HK-2 (cell line): ENCODE measurements at regions not wholly inside any gene's neighbourhood (a gene's known extent, or its start where the extent isn't known, plus 50 kb on each side); places are given as distances from the start of the nearest gene placed in this dataset.
"Not testable (repeated sequence)": the region's sequence is repeated elsewhere in the genome, so short reads cannot be mapped to it uniquely, and the experiment has no call there.

Experiments
- DNase-seq: peaks from one replicate; pipeline ENCODE4 v3.0.0-alpha.2; 2018; ENCODE audit not compliant: unreplicated experiment

- DNase-seq = no peak
Observed at GRCh38 chr14:89743828-89744227, 210.7 kb downstream of the EFCAB11 start.

DNA sequence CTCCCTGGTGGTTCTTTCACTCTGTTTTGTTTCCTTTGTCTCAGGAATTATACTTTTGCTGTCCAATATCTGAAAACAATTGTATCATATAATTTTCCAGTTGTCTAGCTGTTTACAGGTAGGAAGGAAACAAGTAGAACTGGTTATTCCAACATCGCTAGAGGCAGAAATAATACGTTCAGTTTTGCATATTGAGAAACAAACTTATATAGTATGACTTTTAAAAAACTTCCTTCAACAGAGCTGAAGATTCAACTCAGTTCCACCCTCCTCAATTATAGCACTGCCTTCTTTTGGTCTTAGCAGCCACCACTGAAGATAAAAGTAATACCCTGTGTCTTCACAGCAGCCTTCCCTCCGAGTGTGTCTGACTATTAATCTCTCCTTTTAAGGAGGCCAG, 214.3 kb downstream of the EFCAB11 start:
- no peak for DNase-seq

DNA sequence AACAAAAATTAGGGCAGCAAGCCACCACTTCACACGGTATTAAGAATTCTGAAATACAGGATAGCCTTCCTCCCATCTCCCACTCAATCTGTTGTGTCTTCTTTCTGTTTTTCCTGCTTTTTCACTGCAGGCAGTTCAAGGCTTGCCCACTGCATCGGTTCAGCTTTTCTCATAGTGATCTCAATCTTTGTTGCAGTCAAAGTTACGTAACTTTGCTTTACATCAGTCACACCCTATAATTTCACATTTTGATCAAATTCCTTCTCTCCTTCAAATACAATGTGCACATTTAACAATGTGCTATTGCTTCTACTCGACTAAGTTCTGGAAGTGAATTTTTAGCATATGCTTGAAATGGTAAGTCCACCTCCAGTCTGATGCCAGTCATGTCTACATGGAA, 217.6 kb downstream of the EFCAB11 start:
- no peak for DNase-seq

GRCh38 chr14:89731396-89731933, 223.1 kb downstream of the EFCAB11 start:
- DNase-seq = no peak

DNA sequence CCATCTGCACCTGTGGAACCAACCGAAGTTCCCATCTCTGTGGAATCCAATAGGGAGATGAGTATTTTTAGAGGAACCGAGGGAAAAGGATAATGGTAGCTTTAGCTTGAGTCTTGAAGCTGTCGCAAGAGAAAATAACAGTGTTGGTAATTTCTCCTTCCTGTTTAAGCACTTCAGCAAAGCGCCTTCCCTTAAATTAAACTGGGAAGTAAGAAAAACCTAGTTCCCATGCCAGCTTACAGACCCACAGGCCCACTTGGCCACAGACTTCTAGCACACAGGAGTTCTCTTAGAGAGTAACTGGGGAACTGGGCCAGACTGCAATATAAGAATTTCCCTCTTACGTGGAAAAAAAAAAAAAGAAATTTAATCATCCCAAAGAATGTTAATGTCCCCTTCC, 223.8 kb downstream of the EFCAB11 start:
- no peak for DNase-seq

- no peak for DNase-seq
Observed at GRCh38 chr14:89728964-89729363, 225.6 kb downstream of the EFCAB11 start.

DNA sequence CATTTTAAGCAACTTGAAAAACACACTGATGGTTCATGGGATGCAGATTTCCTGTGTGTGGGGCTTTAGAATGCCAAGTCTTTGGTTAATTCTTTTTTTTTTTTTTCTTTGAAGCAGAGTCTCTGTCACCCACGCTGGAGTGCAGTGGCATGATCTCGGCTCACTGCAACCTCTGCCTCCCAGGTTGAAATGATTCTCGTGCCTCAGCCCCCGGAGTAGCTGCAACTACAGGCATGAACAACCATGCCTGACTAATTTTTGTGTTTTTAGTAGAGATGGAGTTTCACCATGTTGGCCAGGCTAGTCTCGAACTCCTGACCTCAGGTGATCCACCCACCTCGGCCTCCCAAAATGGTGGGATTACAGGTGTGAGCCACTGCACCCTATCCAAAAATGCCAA, 228.3 kb downstream of the EFCAB11 start:
- not testable (repeated sequence) for DNase-seq

- DNase-seq = no peak
Observed at GRCh38 chr14:89724628-89724960, 229.9 kb downstream of the EFCAB11 start.

DNA sequence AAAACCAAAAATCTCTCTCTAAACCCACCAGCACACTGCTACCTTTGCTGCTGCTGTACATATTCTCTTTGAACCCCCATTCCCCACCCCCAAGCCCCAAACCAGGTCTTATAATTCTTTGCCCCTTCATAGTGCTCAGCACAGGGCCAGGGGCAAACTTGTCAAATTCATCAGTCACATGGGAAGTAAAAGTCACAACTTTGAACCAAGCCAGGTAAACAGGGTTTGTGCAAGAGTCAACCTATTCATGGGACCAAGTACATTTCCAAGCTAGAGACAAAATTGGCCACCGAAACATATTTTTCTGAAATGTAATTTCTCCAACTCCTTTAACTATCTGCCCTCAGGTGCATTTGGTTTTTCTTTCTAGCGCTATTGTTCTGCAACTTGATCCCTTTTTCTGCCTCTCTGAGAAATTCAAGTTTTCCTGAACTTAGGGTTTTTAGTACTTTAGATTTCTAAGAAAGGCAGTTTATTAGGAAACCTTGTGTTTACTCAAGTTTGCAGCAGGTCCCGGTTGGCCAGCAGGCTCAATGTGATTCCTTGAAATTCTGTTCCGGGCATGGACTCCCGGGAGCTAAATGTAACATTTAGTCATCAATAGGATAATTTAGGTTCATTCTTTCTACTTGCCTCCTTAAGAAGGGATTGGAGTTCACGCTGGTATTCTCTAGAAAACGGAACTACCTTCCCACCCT, 230.5 kb downstream of the EFCAB11 start:
- DNase-seq = no peak

- DNase-seq = no peak
Observed at GRCh38 chr14:89721956-89722355, 232.6 kb downstream of the EFCAB11 start.

- no peak for DNase-seq
Observed at GRCh38 chr14:89720741-89721729, 233.5 kb downstream of the EFCAB11 start.

DNA sequence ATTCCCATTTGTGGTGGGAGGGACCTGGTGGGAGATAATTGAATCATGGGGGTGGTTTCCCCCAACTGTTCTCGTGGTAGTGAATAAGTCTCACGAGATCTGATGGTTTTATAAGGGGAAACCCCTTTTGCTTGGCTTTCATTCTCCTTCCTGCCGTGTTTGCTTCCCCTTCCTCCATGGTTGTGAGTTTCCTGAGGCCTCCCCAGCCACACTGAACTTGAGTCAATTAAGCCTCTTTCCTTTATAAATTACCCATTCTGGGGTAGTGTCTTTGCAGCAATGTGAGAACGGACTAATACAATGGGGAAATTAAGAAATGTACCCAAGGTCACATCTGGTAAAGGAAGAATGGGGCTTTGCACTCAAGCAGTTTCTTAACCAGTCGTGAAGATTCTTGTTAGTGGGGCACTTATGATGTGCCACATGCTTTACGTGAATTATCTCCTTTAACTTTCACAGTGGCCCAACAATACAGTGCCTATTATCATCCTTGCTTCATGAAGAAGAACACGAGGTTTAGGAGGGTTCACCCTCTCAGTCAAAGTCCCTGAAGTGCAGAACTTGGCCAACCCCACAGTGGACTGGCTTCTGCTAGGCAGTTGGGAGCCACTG, 234.3 kb downstream of the EFCAB11 start:
- DNase-seq = no peak

DNA sequence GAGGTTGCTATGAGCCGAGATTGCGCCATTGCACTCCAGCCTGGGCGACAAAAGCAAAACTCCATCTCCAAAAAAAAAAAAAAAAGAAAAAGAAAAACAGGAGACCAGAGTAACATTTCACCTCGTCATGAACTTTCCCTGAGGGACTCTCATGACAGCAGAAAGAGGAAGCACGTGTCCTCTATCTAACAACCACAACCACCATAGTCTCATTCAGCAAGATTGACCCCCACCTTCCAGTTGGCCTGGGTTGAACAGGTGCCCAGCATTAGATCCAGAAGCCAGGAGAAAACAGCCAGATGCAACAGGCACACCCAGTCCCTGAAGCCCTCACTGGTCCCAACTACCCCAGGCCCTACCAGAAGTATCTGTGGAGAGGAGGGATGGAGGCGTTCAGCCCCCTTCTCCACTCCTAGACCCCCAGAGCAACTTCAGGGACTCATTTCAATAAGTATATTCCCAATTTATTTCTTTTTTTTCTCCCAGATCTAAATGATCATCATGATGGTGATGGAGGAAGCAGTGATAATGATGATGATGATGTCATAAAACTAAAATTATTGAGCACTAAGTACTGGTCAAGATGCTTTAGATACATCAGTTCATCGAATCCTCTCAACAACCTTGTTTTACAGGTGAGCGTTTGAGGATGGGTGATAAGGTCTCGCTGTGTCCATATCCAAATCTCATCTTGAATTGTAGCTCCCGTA, 235.0 kb downstream of the EFCAB11 start:
- no peak for DNase-seq

- no peak for DNase-seq
Observed at GRCh38 chr14:89708982-89709625, 245.4 kb downstream of the EFCAB11 start.

- DNase-seq = no peak
Observed at GRCh38 chr14:89707086-89707485, 247.4 kb downstream of the EFCAB11 start.

- no peak for DNase-seq
Observed at GRCh38 chr14:89702876-89703200, 251.7 kb downstream of the EFCAB11 start.

DNA sequence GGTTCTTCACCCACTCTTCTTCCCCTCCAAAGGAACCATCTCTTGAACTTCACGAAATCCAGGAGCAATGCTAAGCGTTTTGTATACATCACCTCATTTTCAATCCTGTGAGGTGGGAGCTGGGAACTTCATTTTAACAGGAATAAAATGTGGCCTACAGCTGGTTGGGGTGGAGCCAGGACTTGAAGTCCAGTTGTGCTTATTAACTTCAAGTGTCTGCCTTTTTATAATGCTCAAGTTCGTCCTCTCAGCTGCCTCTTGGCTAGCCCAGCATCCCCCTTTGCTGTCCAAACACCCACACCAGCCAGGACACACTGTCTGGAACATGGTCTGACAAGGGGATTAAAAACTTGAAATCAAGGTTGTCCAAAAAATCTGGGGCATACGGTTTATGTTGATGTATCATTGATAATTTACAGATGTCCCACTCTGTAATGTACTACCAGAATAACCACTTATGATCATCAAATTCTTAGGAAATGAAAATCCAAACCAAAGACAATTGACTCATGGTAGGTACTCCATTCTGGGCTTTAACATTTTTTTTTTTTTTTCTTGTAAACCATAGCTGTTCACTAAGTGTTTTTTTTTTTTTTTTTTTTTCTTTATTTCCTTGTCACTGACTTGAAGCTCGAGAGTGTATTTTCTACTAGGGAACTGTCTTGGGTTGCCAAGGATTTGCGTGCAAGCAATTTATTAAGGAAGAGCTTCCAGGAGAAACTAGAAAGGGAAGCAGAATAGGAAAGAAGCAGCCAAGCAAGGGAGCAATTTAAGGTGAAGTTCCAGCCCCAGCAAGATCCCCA, 252.3 kb downstream of the EFCAB11 start:
- DNase-seq = no peak

DNA sequence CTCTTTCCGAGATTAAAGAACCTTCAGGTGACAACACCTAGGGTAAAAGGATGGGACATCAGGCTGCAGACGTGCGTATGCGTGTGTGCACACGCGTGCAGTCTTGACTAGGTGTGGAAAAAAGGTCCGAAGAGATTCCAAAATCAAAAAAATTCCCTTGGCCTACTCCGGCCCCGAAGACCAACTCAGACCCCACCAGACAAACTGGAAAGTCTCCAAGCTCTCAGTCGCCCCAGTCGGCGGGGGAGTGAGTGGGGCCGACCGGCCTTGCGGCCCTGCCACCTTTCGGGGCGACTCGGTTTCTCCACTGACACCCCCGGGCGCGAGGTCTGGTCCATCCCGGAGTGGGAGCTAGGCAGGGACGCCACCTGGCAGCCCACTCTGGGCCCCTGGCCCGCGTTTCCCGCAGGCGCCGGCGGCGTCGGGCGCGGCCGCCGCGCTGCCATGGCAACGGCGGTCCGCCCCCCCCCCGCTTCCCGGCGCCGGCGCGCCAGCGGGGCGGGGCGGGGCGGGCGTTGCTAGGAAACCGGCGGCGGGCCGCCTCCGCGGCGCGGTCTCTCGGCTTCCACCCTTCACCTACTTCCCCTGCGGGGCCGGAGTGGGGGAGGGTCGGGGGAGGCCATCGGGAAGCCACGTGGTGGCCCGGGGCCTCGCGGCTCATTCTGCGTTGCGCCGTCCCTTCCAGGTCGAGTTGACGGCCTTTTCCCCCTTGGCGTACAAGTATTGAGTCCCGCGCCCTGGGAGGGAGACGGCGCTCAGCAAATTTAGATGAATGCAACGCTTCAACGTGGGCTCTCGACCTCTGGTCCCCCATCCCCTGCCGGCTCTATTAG, 253.1 kb downstream of the EFCAB11 start:
- peak; percentile 35 for DNase-seq

- DNase-seq = no peak
Observed at GRCh38 chr14:89700801-89701200, 253.7 kb downstream of the EFCAB11 start.

DNA sequence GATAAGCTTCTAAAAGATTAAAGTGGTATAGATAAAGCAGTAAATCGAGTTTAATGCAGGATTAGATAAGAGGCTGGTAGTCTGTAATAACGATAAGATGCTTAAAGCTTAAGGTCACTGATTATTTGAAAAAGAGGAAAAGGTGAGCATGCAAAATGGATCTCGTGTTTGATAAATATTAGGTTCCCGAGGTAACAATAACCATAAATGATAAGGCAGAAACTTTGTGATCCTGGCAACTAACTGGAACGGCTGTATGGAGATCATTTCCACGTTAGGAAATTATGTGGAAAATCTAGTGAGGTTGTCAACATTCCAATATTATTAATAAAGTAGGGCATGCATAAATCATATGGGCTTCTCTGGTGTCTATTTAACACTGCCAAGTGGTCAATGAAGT, 255.5 kb downstream of the EFCAB11 start:
- no peak for DNase-seq
